OCI-LY1 (cell line): ENCODE measurements at regions not wholly inside any gene's neighbourhood (a gene's known extent, or its start where the extent isn't known, plus 50 kb on each side); places are given as distances from the start of the nearest gene placed in this dataset.

ENCODE experiments used
- H2AFZ ChIP-seq: fragments of 200-600 bp; sonication (generic), shearing (Covaris generic); 2 replicates; pipeline ENCODE4 v1.6.0; 2014; ENCODE audit warnings: antibody characterized with exemption, mild to moderate bottlenecking, low read length
- H3F3A ChIP-seq: fragments of 200-600 bp; sonication (generic), shearing (Covaris generic); 2 replicates; pipeline ENCODE4 v1.6.0; 2014; ENCODE audit warnings: mild to moderate bottlenecking, antibody characterized with exemption, low read length, moderate library complexity; ENCODE audit not compliant: insufficient read depth
- H3K27ac ChIP-seq: fragments of 200-600 bp; sonication (generic); 2 replicates; pipeline ENCODE4 v1.5.1; 2014; ENCODE audit warnings: low read length, mixed run types, mild to moderate bottlenecking, low read depth; ENCODE audit not compliant: poor library complexity, severe bottlenecking
- H3K27me3 ChIP-seq: fragments of 200-600 bp; sonication (generic); 2 replicates; pipeline ENCODE4 v1.6.0; 2014; ENCODE audit warnings: antibody characterized with exemption, mild to moderate bottlenecking, low read length, moderate library complexity; ENCODE audit not compliant: insufficient read depth
- H3K36me3 ChIP-seq: fragments of 200-600 bp; sonication (generic); 2 replicates; pipeline ENCODE4 v1.6.1; 2014; ENCODE audit warnings: mild to moderate bottlenecking, antibody characterized with exemption, low read length, moderate library complexity, mixed read lengths; ENCODE audit not compliant: insufficient read depth
- H3K4me1 ChIP-seq: fragments of 200-600 bp; sonication (generic); 2 replicates; pipeline ENCODE4 v1.5.1; 2014; ENCODE audit warnings: mild to moderate bottlenecking, low read length, moderate library complexity; ENCODE audit not compliant: insufficient read depth, severe bottlenecking
- H3K4me2 ChIP-seq: fragments of 200-600 bp; sonication (generic), shearing (Covaris generic); 2 replicates; pipeline ENCODE4 v1.6.1; 2014; ENCODE audit warnings: low read length
- H3K4me3 ChIP-seq: fragments of 200-600 bp; sonication (generic); 2 replicates; pipeline ENCODE4 v1.5.1; 2014; ENCODE audit warnings: low read length, low read depth, mild to moderate bottlenecking, mixed read lengths; ENCODE audit not compliant: poor library complexity, severe bottlenecking
- H3K79me2 ChIP-seq: fragments of 200-600 bp; shearing (Covaris generic); 2 replicates; pipeline ENCODE4 v1.6.1; 2016; ENCODE audit warnings: mixed run types, low read length, mixed read lengths; ENCODE audit not compliant: insufficient read depth
- H3K9ac ChIP-seq: fragments of 200-600 bp; sonication (generic), shearing (Covaris generic); 2 replicates; pipeline ENCODE4 v1.6.1; 2014; ENCODE audit warnings: mild to moderate bottlenecking, low read length, mixed read lengths
- H3K9me2 ChIP-seq: fragments of 200-600 bp; sonication (generic), shearing (Covaris generic); 2 replicates; pipeline ENCODE4 v1.6.1; 2014; ENCODE audit warnings: low read depth, mild to moderate bottlenecking, low read length, mixed read lengths
- H3K9me3 ChIP-seq: fragments of 200-600 bp; shearing (Covaris generic); 2 replicates; pipeline ENCODE4 v1.6.1; 2014; ENCODE audit warnings: low read length, mixed read lengths
- H4K20me1 ChIP-seq: fragments of 200-600 bp; sonication (generic), shearing (Covaris generic); 2 replicates; pipeline ENCODE4 v1.6.0; 2016; ENCODE audit warnings: mild to moderate bottlenecking, low read length; ENCODE audit not compliant: insufficient read depth
- EZH2 ChIP-seq: fragments of 200-600 bp; sonication (generic), shearing (Covaris generic); IDR thresholded peaks from 2 replicates; pipeline ENCODE4 v1.8.0; 2017; ENCODE audit warnings: borderline replicate concordance, mixed run types, mild to moderate bottlenecking, antibody characterized with exemption, low read length, moderate library complexity, mixed read lengths
- TF ChIP-seq, protein P1 (sequence below): fragments of 200-600 bp; sonication (generic), shearing (Covaris generic); IDR thresholded peaks from 2 replicates; pipeline ENCODE4 v1.5.1; 2017; ENCODE audit warnings: mild to moderate bottlenecking, antibody characterized with exemption, low read length, moderate library complexity, mixed read lengths

DNA sequence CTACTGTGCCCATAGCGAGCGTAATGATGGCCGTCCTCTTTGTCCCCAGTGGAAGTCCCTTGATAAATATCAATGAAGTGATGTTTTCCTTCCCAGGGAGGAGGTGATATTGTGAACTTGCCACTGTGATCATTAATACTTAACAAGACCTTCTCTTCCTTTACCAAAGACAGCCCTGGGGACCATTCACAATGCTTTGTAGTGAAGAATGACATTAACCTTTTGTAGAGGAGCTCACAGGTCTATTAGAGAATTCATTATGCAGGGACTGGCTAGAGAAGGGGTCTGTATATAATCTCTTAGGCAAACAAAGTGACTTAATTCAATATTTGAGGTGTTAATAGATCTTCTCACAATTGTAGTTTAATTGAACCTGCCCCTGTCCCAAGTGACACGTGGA lies 452.9 kb upstream of the DMAC1 start:
- no peaks in the 10 kb centered on the region for H3K27me3 ChIP-seq
- TF ChIP-seq, protein P1, sequence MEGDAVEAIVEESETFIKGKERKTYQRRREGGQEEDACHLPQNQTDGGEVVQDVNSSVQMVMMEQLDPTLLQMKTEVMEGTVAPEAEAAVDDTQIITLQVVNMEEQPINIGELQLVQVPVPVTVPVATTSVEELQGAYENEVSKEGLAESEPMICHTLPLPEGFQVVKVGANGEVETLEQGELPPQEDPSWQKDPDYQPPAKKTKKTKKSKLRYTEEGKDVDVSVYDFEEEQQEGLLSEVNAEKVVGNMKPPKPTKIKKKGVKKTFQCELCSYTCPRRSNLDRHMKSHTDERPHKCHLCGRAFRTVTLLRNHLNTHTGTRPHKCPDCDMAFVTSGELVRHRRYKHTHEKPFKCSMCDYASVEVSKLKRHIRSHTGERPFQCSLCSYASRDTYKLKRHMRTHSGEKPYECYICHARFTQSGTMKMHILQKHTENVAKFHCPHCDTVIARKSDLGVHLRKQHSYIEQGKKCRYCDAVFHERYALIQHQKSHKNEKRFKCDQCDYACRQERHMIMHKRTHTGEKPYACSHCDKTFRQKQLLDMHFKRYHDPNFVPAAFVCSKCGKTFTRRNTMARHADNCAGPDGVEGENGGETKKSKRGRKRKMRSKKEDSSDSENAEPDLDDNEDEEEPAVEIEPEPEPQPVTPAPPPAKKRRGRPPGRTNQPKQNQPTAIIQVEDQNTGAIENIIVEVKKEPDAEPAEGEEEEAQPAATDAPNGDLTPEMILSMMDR: no peak
- no peak for TF ChIP-seq EZH2
- no peak overlapping the region for H2AFZ ChIP-seq
- no peak overlapping the region for H3K4me3 ChIP-seq
- H3K27ac ChIP-seq: no peak overlapping the region
- H3K4me1 ChIP-seq: no peaks in the 10 kb centered on the region
- no peaks in the 10 kb centered on the region for H3K36me3 ChIP-seq
- H3K79me2 ChIP-seq: no peaks in the 10 kb centered on the region
- no peak overlapping the region for H3K9ac ChIP-seq
- H3K9me3 ChIP-seq: no peaks in the 10 kb centered on the region
- no peaks in the 10 kb centered on the region for H3K9me2 ChIP-seq
- no peaks in the 10 kb centered on the region for H4K20me1 ChIP-seq
- no peak overlapping the region for H3K4me2 ChIP-seq
- H3F3A ChIP-seq: no peaks in the 10 kb centered on the region

DNA sequence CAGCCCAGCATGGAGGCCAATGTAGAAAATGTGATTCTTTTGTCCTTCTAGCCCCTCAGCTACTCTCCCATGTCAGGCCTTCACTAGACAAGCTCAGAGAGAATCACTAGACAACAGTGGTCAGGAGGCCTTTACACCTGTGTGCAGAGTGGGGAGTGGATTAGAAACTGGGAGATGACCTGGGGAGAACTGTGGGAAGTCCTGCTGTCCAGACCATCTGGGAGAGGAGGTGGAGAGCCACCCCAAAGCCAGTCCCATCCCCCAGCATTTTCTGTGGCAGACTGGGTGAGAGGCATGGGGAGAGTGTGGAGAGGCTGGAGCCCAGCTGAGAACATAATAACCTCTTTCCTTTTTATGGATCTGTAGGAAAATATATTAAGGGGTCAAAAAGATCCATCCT lies 452.0 kb upstream of the DMAC1 start:
- no peak overlapping the region for H3K4me2 ChIP-seq
- H3K27ac ChIP-seq: no peak overlapping the region
- H3K9ac ChIP-seq: no peak overlapping the region
- no peaks in the 10 kb centered on the region for H3K79me2 ChIP-seq
- no peak overlapping the region for H2AFZ ChIP-seq
- H3F3A ChIP-seq: no peaks in the 10 kb centered on the region
- no peaks in the 10 kb centered on the region for H3K27me3 ChIP-seq
- no peak overlapping the region for H3K4me3 ChIP-seq
- no peak for TF ChIP-seq EZH2
- TF ChIP-seq, protein P1: no peak
- H4K20me1 ChIP-seq: no peaks in the 10 kb centered on the region
- no peaks in the 10 kb centered on the region for H3K9me2 ChIP-seq
- no peaks in the 10 kb centered on the region for H3K4me1 ChIP-seq
- no peaks in the 10 kb centered on the region for H3K9me3 ChIP-seq
- no peaks in the 10 kb centered on the region for H3K36me3 ChIP-seq

DNA sequence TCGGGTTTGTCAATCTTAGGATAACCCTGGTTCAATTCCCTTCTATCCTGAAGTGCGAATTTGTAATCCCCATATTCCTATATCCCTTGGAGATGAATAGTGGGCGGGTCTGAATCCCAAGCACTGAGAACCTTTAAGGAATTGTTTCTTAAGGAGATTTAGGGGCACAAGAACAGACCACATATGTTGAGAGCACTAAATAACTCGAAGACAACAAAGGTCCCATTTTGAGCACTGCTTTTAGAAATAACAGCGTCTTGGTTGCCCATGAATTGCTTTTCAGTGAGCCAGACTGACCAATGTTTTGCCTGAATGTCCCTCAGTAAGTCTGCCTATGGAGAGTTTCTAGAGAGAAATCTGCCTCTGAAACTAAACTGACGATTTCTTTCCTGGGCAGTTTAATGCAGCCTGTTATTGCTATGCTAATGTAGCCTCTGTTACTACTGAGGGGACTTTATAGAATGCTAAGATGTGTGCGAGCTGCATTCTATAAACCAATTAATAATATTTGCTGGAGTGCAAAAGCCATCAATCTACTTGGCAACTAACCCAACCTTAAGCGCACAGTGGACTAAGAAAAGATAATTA lies 445.0 kb upstream of the DMAC1 start:
- H3K79me2 ChIP-seq: no peaks in the 10 kb centered on the region
- no peak overlapping the region for H2AFZ ChIP-seq
- H3K4me2 ChIP-seq: no peak overlapping the region
- no peaks in the 10 kb centered on the region for H3K27me3 ChIP-seq
- no peaks in the 10 kb centered on the region for H3K36me3 ChIP-seq
- no peaks in the 10 kb centered on the region for H4K20me1 ChIP-seq
- no peak overlapping the region for H3K27ac ChIP-seq
- no peak overlapping the region for H3K4me3 ChIP-seq
- no peaks in the 10 kb centered on the region for H3K9me3 ChIP-seq
- no peak for TF ChIP-seq EZH2
- TF ChIP-seq, protein P1: no peak
- H3K4me1 ChIP-seq: no peaks in the 10 kb centered on the region
- no peaks in the 10 kb centered on the region for H3F3A ChIP-seq
- H3K9me2 ChIP-seq: no peaks in the 10 kb centered on the region
- no peak overlapping the region for H3K9ac ChIP-seq
